ENCODE measurements at regions not wholly inside any gene's neighbourhood (a gene's known extent, or its start where the extent isn't known, plus 50 kb on each side); places are given as distances from the start of the nearest gene placed in this dataset.

GRCh38 chr6:22164236-22164635 is 132.6 kb downstream of the PRL start:
- no peak for TF ChIP-seq POLR2A (IDR thresholded peaks at IDR 0.05; ENCODE audit: low read depth)
- TF ChIP-seq CTCF (IDR thresholded peaks at IDR 0.05) = no peak
- no peak for TF ChIP-seq POLR2AphosphoS5 (IDR thresholded peaks at IDR 0.05)
- TF ChIP-seq EP300 (IDR thresholded peaks at IDR 0.05) = no peak

Measured in esophagus muscularis mucosa (tissue), 4 donors.